DOHH2 (cell line): ENCODE measurements at regions not wholly inside any gene's neighbourhood (a gene's known extent, or its start where the extent isn't known, plus 50 kb on each side); places are given as distances from the start of the nearest gene placed in this dataset.

Source experiments
- H3F3A ChIP-seq: fragments of 200-600 bp; sonication (generic), shearing (Covaris generic); 2 replicates; pipeline ENCODE4 v1.6.0; 2016; ENCODE audit warnings: antibody characterized with exemption, mild to moderate bottlenecking; ENCODE audit not compliant: control insufficient read depth, insufficient read depth
- H3K27ac ChIP-seq: fragments of 200-600 bp; sonication (generic); 2 replicates; pipeline ENCODE4 v1.5.1; 2014; ENCODE audit warnings: low read depth, mild to moderate bottlenecking, low read length, moderate library complexity
- H3K27me3 ChIP-seq: fragments of 200-600 bp; sonication (generic); 2 replicates; pipeline ENCODE4 v1.6.1; 2014; ENCODE audit warnings: mild to moderate bottlenecking, low read length, mixed read lengths; ENCODE audit not compliant: control insufficient read depth
- H3K36me3 ChIP-seq: fragments of 200-600 bp; sonication (generic); 2 replicates; pipeline ENCODE4 v1.6.1; 2014; ENCODE audit warnings: mild to moderate bottlenecking, low read length, moderate library complexity, mixed read lengths; ENCODE audit not compliant: control insufficient read depth
- H3K4me1 ChIP-seq: fragments of 200-600 bp; sonication (generic); 2 replicates; pipeline ENCODE4 v1.6.1; 2014; ENCODE audit warnings: mild to moderate bottlenecking, low read length, mixed read lengths; ENCODE audit not compliant: control insufficient read depth
- H3K4me2 ChIP-seq: fragments of 200-600 bp; sonication (generic); 2 replicates; pipeline ENCODE4 v1.6.0; 2014; ENCODE audit warnings: mild to moderate bottlenecking, low read length, moderate library complexity
- H3K4me3 ChIP-seq: fragments of 200-600 bp; sonication (generic); 2 replicates; pipeline ENCODE4 v1.5.1; 2014; ENCODE audit warnings: mild to moderate bottlenecking, low read length, mixed read lengths
- H3K79me2 ChIP-seq: fragments of 200-600 bp; sonication (generic); 2 replicates; pipeline ENCODE4 v1.6.1; 2014; ENCODE audit warnings: mild to moderate bottlenecking, low read length, mixed read lengths; ENCODE audit not compliant: control insufficient read depth
- H3K9me2 ChIP-seq: fragments of 200-600 bp; sonication (generic); replicated peaks from 2 replicates; pipeline ENCODE4 v1.6.1; 2014; ENCODE audit warnings: mild to moderate bottlenecking, low read length, mixed read lengths; ENCODE audit not compliant: control insufficient read depth
- H3K9me3 ChIP-seq: fragments of 200-600 bp; sonication (generic); 2 replicates; pipeline ENCODE4 v1.6.1; 2014; ENCODE audit warnings: antibody characterized with exemption, low read length, mixed read lengths; ENCODE audit not compliant: control insufficient read depth, insufficient read depth
- H4K20me1 ChIP-seq: fragments of 200-600 bp; sonication (generic); 2 replicates; pipeline ENCODE4 v1.6.0; 2014; ENCODE audit warnings: low read depth, mild to moderate bottlenecking, antibody characterized with exemption, low read length, moderate library complexity; ENCODE audit not compliant: control insufficient read depth, insufficient read depth
- EZH2phosphoT487 ChIP-seq: fragments of 200-600 bp; sonication (generic); IDR thresholded peaks from 2 replicates; pipeline ENCODE4 v1.6.1; 2017; ENCODE audit warnings: borderline replicate concordance, mild to moderate bottlenecking, antibody characterized with exemption, low read length, moderate library complexity, mixed read lengths
- TF ChIP-seq, protein P1 (sequence below): fragments of 200-600 bp; sonication (generic); IDR thresholded peaks from one replicate; pipeline ENCODE4 v1.5.1; 2014; ENCODE audit warnings: antibody characterized with exemption, mild to moderate bottlenecking, low read depth, low read length; ENCODE audit not compliant: poor library complexity, severe bottlenecking

DNA sequence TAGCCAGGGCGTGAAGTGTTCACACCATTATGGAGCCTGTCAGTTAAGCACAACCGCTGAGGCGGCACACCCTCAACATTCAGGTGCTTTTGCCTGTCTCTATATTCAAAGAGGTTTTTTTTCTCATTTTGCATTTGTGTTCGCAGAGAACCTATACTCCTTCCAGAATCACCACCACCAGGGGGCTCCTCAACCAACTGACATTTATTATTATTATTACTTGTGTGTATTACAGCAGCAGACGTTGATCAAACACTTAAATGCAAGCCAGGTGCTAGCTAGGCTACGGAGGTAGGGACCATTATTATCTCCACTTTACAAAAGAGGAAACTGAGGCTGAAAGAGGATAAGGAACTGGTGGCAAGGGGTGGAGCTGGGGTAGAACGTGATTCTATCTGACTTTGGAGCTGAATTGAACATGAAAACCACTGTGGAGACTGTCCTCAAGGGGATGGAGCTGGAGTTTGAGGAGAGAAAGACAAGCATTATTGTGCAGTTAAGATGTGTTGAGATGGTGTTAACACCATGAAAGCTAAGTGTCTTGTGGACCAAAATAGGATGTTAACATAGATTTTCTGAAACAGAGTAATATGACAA is 133.8 kb upstream of the PLXNA4 start:
- no peak overlapping the region for H3K4me3 ChIP-seq
- no peaks in the 10 kb centered on the region for H3K9me3 ChIP-seq
- TF ChIP-seq, protein P1, sequence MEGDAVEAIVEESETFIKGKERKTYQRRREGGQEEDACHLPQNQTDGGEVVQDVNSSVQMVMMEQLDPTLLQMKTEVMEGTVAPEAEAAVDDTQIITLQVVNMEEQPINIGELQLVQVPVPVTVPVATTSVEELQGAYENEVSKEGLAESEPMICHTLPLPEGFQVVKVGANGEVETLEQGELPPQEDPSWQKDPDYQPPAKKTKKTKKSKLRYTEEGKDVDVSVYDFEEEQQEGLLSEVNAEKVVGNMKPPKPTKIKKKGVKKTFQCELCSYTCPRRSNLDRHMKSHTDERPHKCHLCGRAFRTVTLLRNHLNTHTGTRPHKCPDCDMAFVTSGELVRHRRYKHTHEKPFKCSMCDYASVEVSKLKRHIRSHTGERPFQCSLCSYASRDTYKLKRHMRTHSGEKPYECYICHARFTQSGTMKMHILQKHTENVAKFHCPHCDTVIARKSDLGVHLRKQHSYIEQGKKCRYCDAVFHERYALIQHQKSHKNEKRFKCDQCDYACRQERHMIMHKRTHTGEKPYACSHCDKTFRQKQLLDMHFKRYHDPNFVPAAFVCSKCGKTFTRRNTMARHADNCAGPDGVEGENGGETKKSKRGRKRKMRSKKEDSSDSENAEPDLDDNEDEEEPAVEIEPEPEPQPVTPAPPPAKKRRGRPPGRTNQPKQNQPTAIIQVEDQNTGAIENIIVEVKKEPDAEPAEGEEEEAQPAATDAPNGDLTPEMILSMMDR: peak; percentile 69
- TF ChIP-seq EZH2phosphoT487: no peak
- no peaks in the 10 kb centered on the region for H3F3A ChIP-seq
- no peaks in the 10 kb centered on the region for H3K27me3 ChIP-seq
- no peaks in the 10 kb centered on the region for H4K20me1 ChIP-seq
- H3K27ac ChIP-seq: no peak overlapping the region
- no peaks in the 10 kb centered on the region for H3K79me2 ChIP-seq
- no peaks in the 10 kb centered on the region for H3K36me3 ChIP-seq
- no peaks in the 10 kb centered on the region for H3K4me1 ChIP-seq
- H3K4me2 ChIP-seq: no peak overlapping the region
- no peaks in the 10 kb centered on the region for H3K9me2 ChIP-seq

DNA sequence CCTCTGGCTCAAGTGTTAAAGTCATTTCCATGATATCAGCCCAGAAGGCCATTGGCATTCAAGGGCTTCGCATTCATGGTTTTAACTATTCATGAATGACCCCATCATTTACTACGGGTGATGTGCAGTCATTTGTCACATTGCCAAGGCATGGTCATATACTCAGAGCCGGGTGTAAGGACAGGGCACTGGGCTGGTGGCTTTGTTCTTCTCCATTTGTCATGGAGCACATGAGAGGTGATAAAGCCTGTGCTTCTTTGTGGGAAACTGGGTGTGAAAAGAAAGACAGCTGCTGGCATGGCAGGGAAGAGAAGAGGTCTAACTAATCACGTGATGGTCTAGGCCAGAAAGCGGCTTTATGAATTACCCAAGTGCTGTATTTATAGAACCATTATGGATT is 132.2 kb upstream of the PLXNA4 start:
- no peak for TF ChIP-seq EZH2phosphoT487
- TF ChIP-seq, protein P1: no peak
- H3K9me3 ChIP-seq: no peaks in the 10 kb centered on the region
- no peak overlapping the region for H3K4me2 ChIP-seq
- H3F3A ChIP-seq: no peaks in the 10 kb centered on the region
- H3K4me1 ChIP-seq: no peaks in the 10 kb centered on the region
- no peaks in the 10 kb centered on the region for H3K9me2 ChIP-seq
- no peaks in the 10 kb centered on the region for H4K20me1 ChIP-seq
- H3K79me2 ChIP-seq: no peaks in the 10 kb centered on the region
- H3K27me3 ChIP-seq: no peaks in the 10 kb centered on the region
- H3K4me3 ChIP-seq: no peak overlapping the region
- H3K27ac ChIP-seq: no peak overlapping the region
- no peaks in the 10 kb centered on the region for H3K36me3 ChIP-seq

GRCh38 chr7:132705146-132705545 is 128.9 kb upstream of the PLXNA4 start:
- Histone ChIP-seq H3K27ac (no peak overlapping the region), H3K4me2 (no peak overlapping the region), H3K27me3 (no peaks in the 10 kb centered on the region), H3K79me2 (no peaks in the 10 kb centered on the region), H3K36me3 (no peaks in the 10 kb centered on the region), H3K9me2 (no peaks in the 10 kb centered on the region), H4K20me1 (no peaks in the 10 kb centered on the region), H3K4me1 (no peaks in the 10 kb centered on the region), H3F3A (no peaks in the 10 kb centered on the region), H3K4me3 (no peak overlapping the region), H3K9me3 (no peaks in the 10 kb centered on the region)
- no peak for TF ChIP-seq EZH2phosphoT487
- TF ChIP-seq, protein P1: no peak
